ENCODE measurements at regions not wholly inside any gene's neighbourhood (a gene's known extent, or its start where the extent isn't known, plus 50 kb on each side); places are given as distances from the start of the nearest gene placed in this dataset.

GRCh38 chr4:126486377-126486776 lies 1146.4 kb upstream of the INTU start:
- H3K36me3 ChIP-seq (replicated peaks; ENCODE audit: low read depth, low read length): no peaks in the 10 kb centered on the region
- H3K79me2 ChIP-seq (ENCODE audit: low read length): no peaks in the 10 kb centered on the region
- no peak overlapping the region for H2AFZ ChIP-seq (ENCODE audit: low read depth, low read length)
- H3K9ac ChIP-seq (ENCODE audit: low read length): no peak overlapping the region
- no peak for TF ChIP-seq CTCF (IDR thresholded peaks at IDR 0.05; ENCODE audit: low read depth, low read length)
- TF ChIP-seq EZH2phosphoT487 (IDR thresholded peaks at IDR 0.05; ENCODE audit: low read depth): no peak
- no peak overlapping the region for H3K4me3 ChIP-seq (ENCODE audit: low read length)
- H3K4me1 ChIP-seq (ENCODE audit: low read length): no peaks in the 10 kb centered on the region
- no peaks in the 10 kb centered on the region for H3K9me3 ChIP-seq (ENCODE audit: insufficient read depth, low read length)
- no peaks in the 10 kb centered on the region for H4K20me1 ChIP-seq (ENCODE audit: insufficient read depth, low read length)
- H3K4me2 ChIP-seq (ENCODE audit: low read length): no peak overlapping the region
- no peak overlapping the region for H3K27ac ChIP-seq (ENCODE audit: low read length)
- no peaks in the 10 kb centered on the region for H3K27me3 ChIP-seq (ENCODE audit: low read depth, low read length)

- no peaks in the 10 kb centered on the region for H3K27me3 ChIP-seq (ENCODE audit: low read depth, low read length)
- H3K27ac ChIP-seq (ENCODE audit: low read length): no peak overlapping the region
- H3K9me3 ChIP-seq (ENCODE audit: insufficient read depth, low read length): no peaks in the 10 kb centered on the region
- H4K20me1 ChIP-seq (ENCODE audit: insufficient read depth, low read length): no peaks in the 10 kb centered on the region
- no peak overlapping the region for H3K4me2 ChIP-seq (ENCODE audit: low read length)
- no peak overlapping the region for H3K4me3 ChIP-seq (ENCODE audit: low read length)
- no peak overlapping the region for H2AFZ ChIP-seq (ENCODE audit: low read depth, low read length)
- H3K9ac ChIP-seq (ENCODE audit: low read length): no peak overlapping the region
- no peaks in the 10 kb centered on the region for H3K4me1 ChIP-seq (ENCODE audit: low read length)
- TF ChIP-seq CTCF (IDR thresholded peaks at IDR 0.05; ENCODE audit: low read depth, low read length): no peak
- no peak for TF ChIP-seq EZH2phosphoT487 (IDR thresholded peaks at IDR 0.05; ENCODE audit: low read depth)
- H3K36me3 ChIP-seq (replicated peaks; ENCODE audit: low read depth, low read length): no peaks in the 10 kb centered on the region
- H3K79me2 ChIP-seq (ENCODE audit: low read length): no peaks in the 10 kb centered on the region
Measured at GRCh38 chr4:126489826-126490463, 1142.8 kb upstream of the INTU start.

GRCh38 chr4:126495163-126495752 lies 1137.5 kb upstream of the INTU start:
- Histone ChIP-seq H3K9me3 (ENCODE audit: insufficient read depth, low read length) (no peaks in the 10 kb centered on the region), H3K4me1 (ENCODE audit: low read length) (no peaks in the 10 kb centered on the region), H3K79me2 (ENCODE audit: low read length) (no peaks in the 10 kb centered on the region), H3K9ac (ENCODE audit: low read length) (no peak overlapping the region), H2AFZ (ENCODE audit: low read depth, low read length) (no peak overlapping the region), H3K4me3 (ENCODE audit: low read length) (no peak overlapping the region), H3K36me3 (replicated peaks; ENCODE audit: low read depth, low read length) (no peaks in the 10 kb centered on the region), H4K20me1 (ENCODE audit: insufficient read depth, low read length) (no peaks in the 10 kb centered on the region), H3K27me3 (ENCODE audit: low read depth, low read length) (no peaks in the 10 kb centered on the region), H3K4me2 (ENCODE audit: low read length) (no peak overlapping the region), H3K27ac (ENCODE audit: low read length) (no peak overlapping the region)
- TF ChIP-seq EZH2phosphoT487 (IDR thresholded peaks at IDR 0.05; ENCODE audit: low read depth) (no peak), CTCF (IDR thresholded peaks at IDR 0.05; ENCODE audit: low read depth, low read length) (no peak)

- no peaks in the 10 kb centered on the region for H4K20me1 ChIP-seq (ENCODE audit: insufficient read depth, low read length)
- H3K79me2 ChIP-seq (ENCODE audit: low read length): no peaks in the 10 kb centered on the region
- no peaks in the 10 kb centered on the region for H3K27me3 ChIP-seq (ENCODE audit: low read depth, low read length)
- H3K4me2 ChIP-seq (ENCODE audit: low read length): no peak overlapping the region
- no peak overlapping the region for H3K9ac ChIP-seq (ENCODE audit: low read length)
- H3K36me3 ChIP-seq (replicated peaks; ENCODE audit: low read depth, low read length): no peaks in the 10 kb centered on the region
- H2AFZ ChIP-seq (ENCODE audit: low read depth, low read length): no peak overlapping the region
- H3K4me3 ChIP-seq (ENCODE audit: low read length): no peak overlapping the region
- H3K4me1 ChIP-seq (ENCODE audit: low read length): no peaks in the 10 kb centered on the region
- H3K9me3 ChIP-seq (ENCODE audit: insufficient read depth, low read length): no peaks in the 10 kb centered on the region
- TF ChIP-seq CTCF (IDR thresholded peaks at IDR 0.05; ENCODE audit: low read depth, low read length) (no peak), EZH2phosphoT487 (IDR thresholded peaks at IDR 0.05; ENCODE audit: low read depth) (no peak)
- H3K27ac ChIP-seq (ENCODE audit: low read length): no peak overlapping the region
Measured at GRCh38 chr4:126512979-126513378, 1119.8 kb upstream of the INTU start.
